Pulmonary artery endothelial cell (primary cell): ENCODE measurements at regions not wholly inside any gene's neighbourhood (a gene's known extent, or its start where the extent isn't known, plus 50 kb on each side); places are given as distances from the start of the nearest gene placed in this dataset.

Experiments
- DNase-seq: peaks from one replicate; pipeline ENCODE4 v3.0.0-alpha.2; 2011; ENCODE audit warnings: low read depth, low spot score

GRCh38 chr4:33536898-33537297 lies 2707.4 kb downstream of the ARAP2 start:
- no peak for DNase-seq

- DNase-seq, result no peak
Measured at GRCh38 chr4:33537527-33537926, 2706.8 kb downstream of the ARAP2 start.

- DNase-seq, result no peak
Measured at GRCh38 chr4:33543941-33544450, 2700.3 kb downstream of the ARAP2 start.

- no peak for DNase-seq
Measured at GRCh38 chr4:33551244-33551643, 2693.1 kb downstream of the ARAP2 start.

GRCh38 chr4:33561259-33561658 lies 2683.1 kb downstream of the ARAP2 start:
- DNase-seq, result no peak

- DNase-seq, result no peak
Measured at GRCh38 chr4:33566649-33567048, 2677.7 kb downstream of the ARAP2 start.

- DNase-seq, result no peak
Measured at GRCh38 chr4:33577791-33578190, 2666.5 kb downstream of the ARAP2 start.

- no peak for DNase-seq
Measured at GRCh38 chr4:33579951-33580350, 2664.4 kb downstream of the ARAP2 start.

- no peak for DNase-seq
Measured at GRCh38 chr4:33592701-33593100, 2651.6 kb downstream of the ARAP2 start.

GRCh38 chr4:33606951-33607350 lies 2637.4 kb downstream of the ARAP2 start:
- no peak for DNase-seq

- DNase-seq, result no peak
Measured at GRCh38 chr4:33616121-33616520, 2628.2 kb downstream of the ARAP2 start.

GRCh38 chr4:33625748-33626147 lies 2618.6 kb downstream of the ARAP2 start:
- DNase-seq, result no peak

- no peak for DNase-seq
Measured at GRCh38 chr4:33626221-33626620, 2618.1 kb downstream of the ARAP2 start.

GRCh38 chr4:33628296-33628695 lies 2616.0 kb downstream of the ARAP2 start:
- no peak for DNase-seq

- no peak for DNase-seq
Measured at GRCh38 chr4:33649015-33649414, 2595.3 kb downstream of the ARAP2 start.

- no peak for DNase-seq
Measured at GRCh38 chr4:33649471-33649870, 2594.8 kb downstream of the ARAP2 start.

GRCh38 chr4:33650036-33650435 lies 2594.3 kb downstream of the ARAP2 start:
- DNase-seq, result no peak

- no peak for DNase-seq
Measured at GRCh38 chr4:33658971-33659370, 2585.3 kb downstream of the ARAP2 start.

- DNase-seq, result no peak
Measured at GRCh38 chr4:33661636-33662035, 2582.7 kb downstream of the ARAP2 start.

GRCh38 chr4:33685939-33686338 lies 2558.4 kb downstream of the ARAP2 start:
- DNase-seq, result no peak

- DNase-seq, result no peak
Measured at GRCh38 chr4:33696041-33696440, 2548.3 kb downstream of the ARAP2 start.

- no peak for DNase-seq
Measured at GRCh38 chr4:33696586-33696985, 2547.7 kb downstream of the ARAP2 start.

- DNase-seq, result no peak
Measured at GRCh38 chr4:33709247-33709646, 2535.1 kb downstream of the ARAP2 start.

GRCh38 chr4:33711826-33712225 lies 2532.5 kb downstream of the ARAP2 start:
- DNase-seq, result no peak
